ENCODE measurements at regions not wholly inside any gene's neighbourhood (a gene's known extent, or its start where the extent isn't known, plus 50 kb on each side); places are given as distances from the start of the nearest gene placed in this dataset.

DNA sequence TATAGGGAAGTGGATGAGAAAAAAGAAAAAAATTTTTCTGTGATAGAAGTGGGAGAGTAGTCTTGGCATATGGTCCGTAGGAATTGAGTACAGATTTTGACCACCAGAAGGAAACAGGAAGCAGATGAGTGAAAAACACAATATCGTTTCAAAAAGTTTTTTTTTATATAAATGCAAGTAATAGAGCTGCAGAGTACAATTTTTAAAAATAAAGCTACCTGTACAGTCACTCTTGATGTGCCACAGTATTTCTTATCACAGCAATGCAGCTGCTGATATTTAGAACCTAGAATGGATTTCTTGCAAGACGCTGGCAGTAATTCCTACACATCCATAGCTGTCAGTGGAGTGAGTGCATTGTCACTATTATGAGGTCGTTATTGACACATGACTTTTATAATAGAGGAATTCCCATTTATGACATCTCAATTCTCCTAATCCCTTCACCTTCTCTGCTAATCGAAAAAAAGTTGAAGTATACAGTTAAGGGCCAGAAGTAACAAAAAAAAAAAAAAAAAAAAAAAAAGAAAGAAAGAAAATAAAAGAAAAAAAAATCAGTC, 477.7 kb downstream of the TAF11L14 start:
- Histone ChIP-seq H4K20me1 (ENCODE audit: insufficient read depth, low read length) (no peaks in the 10 kb centered on the region), H3K9me3 (ENCODE audit: low read length) (peaks cover 82% of the 10 kb centered on the region), H2AFZ (ENCODE audit: low read length) (no peak overlapping the region), H3K79me2 (ENCODE audit: insufficient read depth, low read length) (no peaks in the 10 kb centered on the region), H3K27ac (ENCODE audit: extremely low read length, insufficient read depth, low read length) (no peak overlapping the region), H3K9ac (ENCODE audit: insufficient read depth, low read depth, low read length) (no peak overlapping the region), H3K4me1 (ENCODE audit: insufficient read depth, low read length) (no peaks in the 10 kb centered on the region), H3K27me3 (ENCODE audit: control insufficient read depth in 1 of 2, insufficient read depth in 2 of 2, low read length in 2 of 2) (no peaks in the 10 kb centered on the region), H3K4me2 (ENCODE audit: low read depth, low read length) (no peak overlapping the region), H3K4me3 (replicated peaks in 1 of 3; ENCODE audit: insufficient read depth in 1 of 3, low read depth in 2 of 3, low read length in 3 of 3) (no peak overlapping the region), H3K36me3 (replicated peaks in 1 of 2; ENCODE audit: control insufficient read depth in 1 of 2, insufficient read depth in 2 of 2, low read length in 2 of 2) (no peaks in the 10 kb centered on the region)
- in situ Hi-C loops (cut with HindIII; ENCODE audit: extremely low pct_ligation_motif_present, low pct_unique_long_range_greater_than_20kb), result no loop called here
- no peak for FAIRE-seq
- ATAC-seq, result no peak
- DNase-seq (ENCODE audit: low spot score), result no peak
- intact Hi-C loops (cut with micrococcal nuclease; ENCODE audit: unreplicated experiment), result no loop called here
- WGBS (ENCODE audit: low lambda C conversion rate), result 10% methylated on average over 5 of the region's 5 CpGs
- TF ChIP-seq AHR (CRISPR knock-in tag; IDR thresholded peaks at IDR 0.05), result no peak
- no peak for TF ChIP-seq RFX5 (IDR thresholded peaks at IDR 0.05; ENCODE audit: low read depth, low read length)
- TF ChIP-seq, protein P1, sequence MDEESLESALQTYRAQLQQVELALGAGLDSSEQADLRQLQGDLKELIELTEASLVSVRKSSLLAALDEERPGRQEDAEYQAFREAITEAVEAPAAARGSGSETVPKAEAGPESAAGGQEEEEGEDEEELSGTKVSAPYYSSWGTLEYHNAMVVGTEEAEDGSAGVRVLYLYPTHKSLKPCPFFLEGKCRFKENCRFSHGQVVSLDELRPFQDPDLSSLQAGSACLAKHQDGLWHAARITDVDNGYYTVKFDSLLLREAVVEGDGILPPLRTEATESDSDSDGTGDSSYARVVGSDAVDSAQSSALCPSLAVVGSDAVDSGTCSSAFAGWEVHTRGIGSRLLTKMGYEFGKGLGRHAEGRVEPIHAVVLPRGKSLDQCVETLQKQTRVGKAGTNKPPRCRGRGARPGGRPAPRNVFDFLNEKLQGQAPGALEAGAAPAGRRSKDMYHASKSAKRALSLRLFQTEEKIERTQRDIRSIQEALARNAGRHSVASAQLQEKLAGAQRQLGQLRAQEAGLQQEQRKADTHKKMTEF (CRISPR knock-in tag; IDR thresholded peaks at IDR 0.05), result no peak
- no peak for TF ChIP-seq ZNF224 (CRISPR knock-in tag; IDR thresholded peaks at IDR 0.05)
- no peak for TF ChIP-seq ZSCAN30 (CRISPR knock-in tag; IDR thresholded peaks at IDR 0.05)
- TF ChIP-seq SIN3B (IDR thresholded peaks at IDR 0.05; ENCODE audit: low read length), result no peak
- no peak for TF ChIP-seq MED8 (CRISPR knock-in tag; IDR thresholded peaks at IDR 0.05; ENCODE audit: insufficient replicate concordance)
- TF ChIP-seq, protein P2, sequence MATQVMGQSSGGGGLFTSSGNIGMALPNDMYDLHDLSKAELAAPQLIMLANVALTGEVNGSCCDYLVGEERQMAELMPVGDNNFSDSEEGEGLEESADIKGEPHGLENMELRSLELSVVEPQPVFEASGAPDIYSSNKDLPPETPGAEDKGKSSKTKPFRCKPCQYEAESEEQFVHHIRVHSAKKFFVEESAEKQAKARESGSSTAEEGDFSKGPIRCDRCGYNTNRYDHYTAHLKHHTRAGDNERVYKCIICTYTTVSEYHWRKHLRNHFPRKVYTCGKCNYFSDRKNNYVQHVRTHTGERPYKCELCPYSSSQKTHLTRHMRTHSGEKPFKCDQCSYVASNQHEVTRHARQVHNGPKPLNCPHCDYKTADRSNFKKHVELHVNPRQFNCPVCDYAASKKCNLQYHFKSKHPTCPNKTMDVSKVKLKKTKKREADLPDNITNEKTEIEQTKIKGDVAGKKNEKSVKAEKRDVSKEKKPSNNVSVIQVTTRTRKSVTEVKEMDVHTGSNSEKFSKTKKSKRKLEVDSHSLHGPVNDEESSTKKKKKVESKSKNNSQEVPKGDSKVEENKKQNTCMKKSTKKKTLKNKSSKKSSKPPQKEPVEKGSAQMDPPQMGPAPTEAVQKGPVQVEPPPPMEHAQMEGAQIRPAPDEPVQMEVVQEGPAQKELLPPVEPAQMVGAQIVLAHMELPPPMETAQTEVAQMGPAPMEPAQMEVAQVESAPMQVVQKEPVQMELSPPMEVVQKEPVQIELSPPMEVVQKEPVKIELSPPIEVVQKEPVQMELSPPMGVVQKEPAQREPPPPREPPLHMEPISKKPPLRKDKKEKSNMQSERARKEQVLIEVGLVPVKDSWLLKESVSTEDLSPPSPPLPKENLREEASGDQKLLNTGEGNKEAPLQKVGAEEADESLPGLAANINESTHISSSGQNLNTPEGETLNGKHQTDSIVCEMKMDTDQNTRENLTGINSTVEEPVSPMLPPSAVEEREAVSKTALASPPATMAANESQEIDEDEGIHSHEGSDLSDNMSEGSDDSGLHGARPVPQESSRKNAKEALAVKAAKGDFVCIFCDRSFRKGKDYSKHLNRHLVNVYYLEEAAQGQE (IDR thresholded peaks at IDR 0.05; ENCODE audit: borderline replicate concordance in 1 of 2, low read depth in 1 of 2, low read length in 2 of 2), result no peak
- TF ChIP-seq ZNF563 (CRISPR knock-in tag; IDR thresholded peaks at IDR 0.05), result no peak
- TF ChIP-seq ZSCAN25 (CRISPR knock-in tag; IDR thresholded peaks at IDR 0.05), result no peak
- no peak for TF ChIP-seq ZNF101 (CRISPR knock-in tag; IDR thresholded peaks at IDR 0.05; ENCODE audit: borderline replicate concordance, low read depth)
- TF ChIP-seq TCF12 (IDR thresholded peaks at IDR 0.05), result no peak
- TF ChIP-seq TCF12 (CRISPR knock-in tag; IDR thresholded peaks at IDR 0.05), result no peak
- TF ChIP-seq ZNF777 (CRISPR knock-in tag; IDR thresholded peaks at IDR 0.05), result no peak
- TF ChIP-seq, protein P3, sequence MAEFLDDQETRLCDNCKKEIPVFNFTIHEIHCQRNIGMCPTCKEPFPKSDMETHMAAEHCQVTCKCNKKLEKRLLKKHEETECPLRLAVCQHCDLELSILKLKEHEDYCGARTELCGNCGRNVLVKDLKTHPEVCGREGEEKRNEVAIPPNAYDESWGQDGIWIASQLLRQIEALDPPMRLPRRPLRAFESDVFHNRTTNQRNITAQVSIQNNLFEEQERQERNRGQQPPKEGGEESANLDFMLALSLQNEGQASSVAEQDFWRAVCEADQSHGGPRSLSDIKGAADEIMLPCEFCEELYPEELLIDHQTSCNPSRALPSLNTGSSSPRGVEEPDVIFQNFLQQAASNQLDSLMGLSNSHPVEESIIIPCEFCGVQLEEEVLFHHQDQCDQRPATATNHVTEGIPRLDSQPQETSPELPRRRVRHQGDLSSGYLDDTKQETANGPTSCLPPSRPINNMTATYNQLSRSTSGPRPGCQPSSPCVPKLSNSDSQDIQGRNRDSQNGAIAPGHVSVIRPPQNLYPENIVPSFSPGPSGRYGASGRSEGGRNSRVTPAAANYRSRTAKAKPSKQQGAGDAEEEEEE (CRISPR knock-in tag; IDR thresholded peaks at IDR 0.05; ENCODE audit: borderline replicate concordance), result no peak
- TF ChIP-seq GZF1 (CRISPR knock-in tag; IDR thresholded peaks at IDR 0.05), result no peak
- TF ChIP-seq GLI4 (CRISPR knock-in tag; IDR thresholded peaks at IDR 0.05; ENCODE audit: borderline replicate concordance), result no peak
- TF ChIP-seq ZNF652 (CRISPR knock-in tag; IDR thresholded peaks at IDR 0.05; ENCODE audit: borderline replicate concordance, low read depth), result no peak
- ChIA-PET CTCF (ENCODE audit: low intra/inter-chr PET ratio, low total read pairs) (no interaction called here), POLR2A (no interaction called here)
- BruUV-seq (replicated peaks), result no TSS peak

Data from HepG2 (cell line).